ENCODE measurements at regions not wholly inside any gene's neighbourhood (a gene's known extent, or its start where the extent isn't known, plus 50 kb on each side); places are given as distances from the start of the nearest gene placed in this dataset.

DNA sequence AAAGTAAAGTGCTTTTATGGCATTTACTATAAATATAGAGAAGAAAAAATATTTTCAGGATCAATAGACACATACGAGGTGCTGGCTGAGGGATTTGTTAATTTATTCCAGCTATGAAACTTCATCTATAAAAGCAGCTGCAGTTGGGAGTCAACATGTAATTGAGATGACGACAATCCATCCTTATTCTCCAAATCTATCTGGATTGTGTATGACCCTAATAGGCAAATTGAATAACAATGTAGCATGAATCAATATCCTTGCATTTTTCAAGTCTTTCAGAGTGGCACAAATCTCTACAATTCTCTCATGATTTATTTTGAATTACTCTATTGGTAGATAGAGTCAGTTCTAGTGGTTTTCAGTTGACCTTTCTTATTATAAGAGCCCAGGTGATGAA, 1296.5 kb upstream of the SPRY2 start:
- no peak for TF ChIP-seq HNF4A (conservative IDR thresholded peaks at IDR 0.05)
- Histone ChIP-seq H3K4me3 (ENCODE audit: low read depth in 1 of 3, low read length in 3 of 3) (no peak overlapping the region), H3K27ac (ENCODE audit: low read depth in 1 of 2, low read length in 2 of 2) (no peak overlapping the region), H3K27me3 (ENCODE audit: control insufficient read depth in 4 of 4, insufficient read depth in 4 of 4, low read length in 3 of 4) (no peaks in the 10 kb centered on the region), H3K36me3 (ENCODE audit: control insufficient read depth in 4 of 4, insufficient read depth in 3 of 4, low read depth in 1 of 4, low read length in 3 of 4) (no peaks in the 10 kb centered on the region), H3K9ac (ENCODE audit: low read depth in 1 of 2, low read length in 2 of 2) (no peak overlapping the region), H3K9me3 (ENCODE audit: control insufficient read depth in 4 of 4, low read length in 3 of 4) (no peaks in the 10 kb centered on the region), H3K4me1 (ENCODE audit: control insufficient read depth in 4 of 4, insufficient read depth in 4 of 4, low read length in 3 of 4) (no peaks in the 10 kb centered on the region)
- DNase-seq (ENCODE audit: low spot score): no peak
- WGBS: 73% methylated on average over 2 of the region's 2 CpGs

DNA sequence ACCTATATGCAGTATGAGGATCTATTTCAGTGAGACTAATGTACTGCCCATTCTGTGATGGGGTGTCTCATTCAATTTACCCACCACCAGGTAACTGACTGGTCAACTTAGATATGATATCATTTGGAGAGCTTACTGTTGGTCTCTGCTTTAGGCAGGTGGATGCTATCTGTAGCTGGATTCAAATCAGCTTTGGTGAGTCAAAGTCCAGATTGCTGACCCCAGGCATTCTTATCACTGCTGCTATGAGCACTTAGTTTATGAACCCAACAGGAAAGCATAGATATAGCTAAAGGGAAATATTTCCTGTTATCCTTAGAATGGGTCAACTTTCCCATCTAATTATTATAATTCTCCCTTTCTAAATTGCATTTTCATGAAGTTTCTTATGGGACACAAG, 1295.2 kb upstream of the SPRY2 start:
- DNase-seq (ENCODE audit: low spot score): no peak
- Histone ChIP-seq H3K9ac (ENCODE audit: low read depth in 1 of 2, low read length in 2 of 2) (no peak overlapping the region), H3K36me3 (ENCODE audit: control insufficient read depth in 4 of 4, insufficient read depth in 3 of 4, low read depth in 1 of 4, low read length in 3 of 4) (no peaks in the 10 kb centered on the region), H3K27ac (ENCODE audit: low read depth in 1 of 2, low read length in 2 of 2) (no peak overlapping the region), H3K4me1 (ENCODE audit: control insufficient read depth in 4 of 4, insufficient read depth in 4 of 4, low read length in 3 of 4) (no peaks in the 10 kb centered on the region), H3K9me3 (ENCODE audit: control insufficient read depth in 4 of 4, low read length in 3 of 4) (no peaks in the 10 kb centered on the region), H3K4me3 (ENCODE audit: low read depth in 1 of 3, low read length in 3 of 3) (no peak overlapping the region), H3K27me3 (ENCODE audit: control insufficient read depth in 4 of 4, insufficient read depth in 4 of 4, low read length in 3 of 4) (no peaks in the 10 kb centered on the region)
- TF ChIP-seq, protein P1, sequence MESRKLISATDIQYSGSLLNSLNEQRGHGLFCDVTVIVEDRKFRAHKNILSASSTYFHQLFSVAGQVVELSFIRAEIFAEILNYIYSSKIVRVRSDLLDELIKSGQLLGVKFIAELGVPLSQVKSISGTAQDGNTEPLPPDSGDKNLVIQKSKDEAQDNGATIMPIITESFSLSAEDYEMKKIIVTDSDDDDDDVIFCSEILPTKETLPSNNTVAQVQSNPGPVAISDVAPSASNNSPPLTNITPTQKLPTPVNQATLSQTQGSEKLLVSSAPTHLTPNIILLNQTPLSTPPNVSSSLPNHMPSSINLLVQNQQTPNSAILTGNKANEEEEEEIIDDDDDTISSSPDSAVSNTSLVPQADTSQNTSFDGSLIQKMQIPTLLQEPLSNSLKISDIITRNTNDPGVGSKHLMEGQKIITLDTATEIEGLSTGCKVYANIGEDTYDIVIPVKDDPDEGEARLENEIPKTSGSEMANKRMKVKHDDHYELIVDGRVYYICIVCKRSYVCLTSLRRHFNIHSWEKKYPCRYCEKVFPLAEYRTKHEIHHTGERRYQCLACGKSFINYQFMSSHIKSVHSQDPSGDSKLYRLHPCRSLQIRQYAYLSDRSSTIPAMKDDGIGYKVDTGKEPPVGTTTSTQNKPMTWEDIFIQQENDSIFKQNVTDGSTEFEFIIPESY (IDR thresholded peaks at IDR 0.05): no peak
- TF ChIP-seq, protein P2, sequence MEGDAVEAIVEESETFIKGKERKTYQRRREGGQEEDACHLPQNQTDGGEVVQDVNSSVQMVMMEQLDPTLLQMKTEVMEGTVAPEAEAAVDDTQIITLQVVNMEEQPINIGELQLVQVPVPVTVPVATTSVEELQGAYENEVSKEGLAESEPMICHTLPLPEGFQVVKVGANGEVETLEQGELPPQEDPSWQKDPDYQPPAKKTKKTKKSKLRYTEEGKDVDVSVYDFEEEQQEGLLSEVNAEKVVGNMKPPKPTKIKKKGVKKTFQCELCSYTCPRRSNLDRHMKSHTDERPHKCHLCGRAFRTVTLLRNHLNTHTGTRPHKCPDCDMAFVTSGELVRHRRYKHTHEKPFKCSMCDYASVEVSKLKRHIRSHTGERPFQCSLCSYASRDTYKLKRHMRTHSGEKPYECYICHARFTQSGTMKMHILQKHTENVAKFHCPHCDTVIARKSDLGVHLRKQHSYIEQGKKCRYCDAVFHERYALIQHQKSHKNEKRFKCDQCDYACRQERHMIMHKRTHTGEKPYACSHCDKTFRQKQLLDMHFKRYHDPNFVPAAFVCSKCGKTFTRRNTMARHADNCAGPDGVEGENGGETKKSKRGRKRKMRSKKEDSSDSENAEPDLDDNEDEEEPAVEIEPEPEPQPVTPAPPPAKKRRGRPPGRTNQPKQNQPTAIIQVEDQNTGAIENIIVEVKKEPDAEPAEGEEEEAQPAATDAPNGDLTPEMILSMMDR (IDR thresholded peaks at IDR 0.05; ENCODE audit: low read depth, low read length, missing input control): no peak
- TF ChIP-seq NR2F2 (IDR thresholded peaks at IDR 0.05): no peak
- no peak for TF ChIP-seq RAD21 (IDR thresholded peaks at IDR 0.05)
- no peak for TF ChIP-seq RXRA (IDR thresholded peaks at IDR 0.05)
- TF ChIP-seq HNF4A (conservative IDR thresholded peaks at IDR 0.05): no peak
- TF ChIP-seq JUND (IDR thresholded peaks at IDR 0.05): no peak
- no peak for TF ChIP-seq SP1 (IDR thresholded peaks at IDR 0.05)
- no peak for TF ChIP-seq TAF1 (conservative IDR thresholded peaks at IDR 0.05)
- no peak for TF ChIP-seq GABPA (IDR thresholded peaks at IDR 0.05 in 1 of 2, conservative IDR thresholded peaks at IDR 0.05 in 1 of 2)
- TF ChIP-seq YY1 (IDR thresholded peaks at IDR 0.05): no peak
- TF ChIP-seq HNF4G (IDR thresholded peaks at IDR 0.05): no peak
- TF ChIP-seq, protein P3, sequence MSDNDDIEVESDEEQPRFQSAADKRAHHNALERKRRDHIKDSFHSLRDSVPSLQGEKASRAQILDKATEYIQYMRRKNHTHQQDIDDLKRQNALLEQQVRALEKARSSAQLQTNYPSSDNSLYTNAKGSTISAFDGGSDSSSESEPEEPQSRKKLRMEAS (IDR thresholded peaks at IDR 0.05): no peak

DNA sequence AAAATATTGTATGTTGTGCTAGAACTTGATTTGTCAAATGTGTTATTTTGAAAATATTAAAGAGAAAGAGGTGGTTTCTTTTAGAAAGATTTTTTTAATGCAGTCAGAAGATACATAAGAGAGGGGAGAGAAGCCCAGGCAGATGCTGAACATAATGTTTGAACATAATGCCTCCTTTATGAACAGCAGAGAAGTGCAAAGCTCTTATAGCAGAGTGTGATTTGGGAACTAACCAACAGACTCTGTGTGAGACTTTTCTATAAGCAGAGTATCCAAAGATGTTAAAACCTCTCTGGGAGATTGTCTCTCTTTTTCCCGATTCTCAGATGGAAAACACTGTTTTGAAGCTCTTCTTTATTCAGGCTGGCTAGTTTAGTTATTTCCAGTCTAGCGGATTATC, 1274.1 kb upstream of the SPRY2 start:
- Histone ChIP-seq H3K9me3 (ENCODE audit: control insufficient read depth in 4 of 4, low read length in 3 of 4) (no peaks in the 10 kb centered on the region), H3K27ac (ENCODE audit: low read depth in 1 of 2, low read length in 2 of 2) (no peak overlapping the region), H3K27me3 (ENCODE audit: control insufficient read depth in 4 of 4, insufficient read depth in 4 of 4, low read length in 3 of 4) (no peaks in the 10 kb centered on the region), H3K4me3 (ENCODE audit: low read depth in 1 of 3, low read length in 3 of 3) (no peak overlapping the region), H3K4me1 (ENCODE audit: control insufficient read depth in 4 of 4, insufficient read depth in 4 of 4, low read length in 3 of 4) (no peaks in the 10 kb centered on the region), H3K36me3 (ENCODE audit: control insufficient read depth in 4 of 4, insufficient read depth in 3 of 4, low read depth in 1 of 4, low read length in 3 of 4) (no peaks in the 10 kb centered on the region), H3K9ac (ENCODE audit: low read depth in 1 of 2, low read length in 2 of 2) (no peak overlapping the region)
- DNase-seq (ENCODE audit: low spot score): no peak
- TF ChIP-seq FOXA2 (IDR thresholded peaks at IDR 0.05) (no peak), FOXA1 (IDR thresholded peaks at IDR 0.05) (no peak), RXRA (IDR thresholded peaks at IDR 0.05) (no peak), SP1 (IDR thresholded peaks at IDR 0.05) (no peak), HNF4A (conservative IDR thresholded peaks at IDR 0.05) (no peak), RAD21 (IDR thresholded peaks at IDR 0.05) (no peak), HNF4G (IDR thresholded peaks at IDR 0.05) (no peak), EGR1 (IDR thresholded peaks at IDR 0.05; ENCODE audit: low read depth in 2 of 2) (no peak), YY1 (IDR thresholded peaks at IDR 0.05) (no peak), GABPA (IDR thresholded peaks at IDR 0.05 in 1 of 2, conservative IDR thresholded peaks at IDR 0.05 in 1 of 2) (no peak), NR2F2 (IDR thresholded peaks at IDR 0.05) (no peak)
- TF ChIP-seq, protein P3 (IDR thresholded peaks at IDR 0.05): no peak
- TF ChIP-seq, protein P2 (IDR thresholded peaks at IDR 0.05; ENCODE audit: low read depth, low read length, missing input control): no peak
- TF ChIP-seq, protein P4, sequence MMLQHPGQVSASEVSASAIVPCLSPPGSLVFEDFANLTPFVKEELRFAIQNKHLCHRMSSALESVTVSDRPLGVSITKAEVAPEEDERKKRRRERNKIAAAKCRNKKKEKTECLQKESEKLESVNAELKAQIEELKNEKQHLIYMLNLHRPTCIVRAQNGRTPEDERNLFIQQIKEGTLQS (IDR thresholded peaks at IDR 0.05): no peak
- TF ChIP-seq, protein P5, sequence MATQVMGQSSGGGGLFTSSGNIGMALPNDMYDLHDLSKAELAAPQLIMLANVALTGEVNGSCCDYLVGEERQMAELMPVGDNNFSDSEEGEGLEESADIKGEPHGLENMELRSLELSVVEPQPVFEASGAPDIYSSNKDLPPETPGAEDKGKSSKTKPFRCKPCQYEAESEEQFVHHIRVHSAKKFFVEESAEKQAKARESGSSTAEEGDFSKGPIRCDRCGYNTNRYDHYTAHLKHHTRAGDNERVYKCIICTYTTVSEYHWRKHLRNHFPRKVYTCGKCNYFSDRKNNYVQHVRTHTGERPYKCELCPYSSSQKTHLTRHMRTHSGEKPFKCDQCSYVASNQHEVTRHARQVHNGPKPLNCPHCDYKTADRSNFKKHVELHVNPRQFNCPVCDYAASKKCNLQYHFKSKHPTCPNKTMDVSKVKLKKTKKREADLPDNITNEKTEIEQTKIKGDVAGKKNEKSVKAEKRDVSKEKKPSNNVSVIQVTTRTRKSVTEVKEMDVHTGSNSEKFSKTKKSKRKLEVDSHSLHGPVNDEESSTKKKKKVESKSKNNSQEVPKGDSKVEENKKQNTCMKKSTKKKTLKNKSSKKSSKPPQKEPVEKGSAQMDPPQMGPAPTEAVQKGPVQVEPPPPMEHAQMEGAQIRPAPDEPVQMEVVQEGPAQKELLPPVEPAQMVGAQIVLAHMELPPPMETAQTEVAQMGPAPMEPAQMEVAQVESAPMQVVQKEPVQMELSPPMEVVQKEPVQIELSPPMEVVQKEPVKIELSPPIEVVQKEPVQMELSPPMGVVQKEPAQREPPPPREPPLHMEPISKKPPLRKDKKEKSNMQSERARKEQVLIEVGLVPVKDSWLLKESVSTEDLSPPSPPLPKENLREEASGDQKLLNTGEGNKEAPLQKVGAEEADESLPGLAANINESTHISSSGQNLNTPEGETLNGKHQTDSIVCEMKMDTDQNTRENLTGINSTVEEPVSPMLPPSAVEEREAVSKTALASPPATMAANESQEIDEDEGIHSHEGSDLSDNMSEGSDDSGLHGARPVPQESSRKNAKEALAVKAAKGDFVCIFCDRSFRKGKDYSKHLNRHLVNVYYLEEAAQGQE (IDR thresholded peaks at IDR 0.05): no peak
- WGBS: 79% methylated on average over 2 of the region's 2 CpGs
